Tibial nerve (tissue), 4 donors: ENCODE measurements at regions not wholly inside any gene's neighbourhood (a gene's known extent, or its start where the extent isn't known, plus 50 kb on each side); places are given as distances from the start of the nearest gene placed in this dataset.

Source experiments
- DNase-seq, 2 donors: peaks; one replicate each; pipeline ENCODE4 v3.0.0-alpha.2; 2019; ENCODE audit warnings: low spot score in 2 of 2
- H3K27ac ChIP-seq, 4 donors: fragments of 200-600 bp; sonication (generic) in 3 of 4; one replicate each; pipeline ENCODE4 v1.5.1; 2017 to 2019; ENCODE audit warnings: mild to moderate bottlenecking in 1 of 4
- H3K27me3 ChIP-seq, 2 donors: fragments of 200-600 bp; sonication (generic) in 1 of 2; one replicate each; pipeline versions ENCODE4 v1.5.1 to v1.6.0; 2017 to 2019
- H3K36me3 ChIP-seq, 3 donors: fragments of 200-600 bp; sonication (generic); one replicate each; pipeline ENCODE4 v1.5.1; 2018 to 2019
- H3K4me1 ChIP-seq, 4 donors: fragments of 200-600 bp; sonication (generic) in 3 of 4; one replicate each; pipeline ENCODE4 v1.5.1; 2017 to 2019
- H3K4me3 ChIP-seq, 4 donors: fragments of 200-600 bp; sonication (generic) in 3 of 4; one replicate each; pipeline ENCODE4 v1.5.1; 2017 to 2019; ENCODE audit warnings: mild to moderate bottlenecking in 1 of 4, moderate library complexity in 1 of 4
- H3K9me3 ChIP-seq, 4 donors: fragments of 200-600 bp; sonication (generic) in 3 of 4; one replicate each; pipeline ENCODE4 v1.5.1; 2017 to 2019
- EP300 ChIP-seq, 2 donors: sonication (generic); formaldehyde crosslinking; IDR thresholded peaks; one replicate each; pipeline ENCODE4 v1.6.1; 2017; ENCODE audit warnings: antibody characterized with exemption in 2 of 2, mild to moderate bottlenecking in 1 of 2
- POLR2A ChIP-seq, 2 donors: fragments of 450-650 bp; IDR thresholded peaks; one replicate each; pipeline ENCODE4 v1.6.1; 2017; ENCODE audit warnings: antibody characterized with exemption in 2 of 2, mild to moderate bottlenecking in 2 of 2, moderate library complexity in 2 of 2
- WGBS, 2 donors: methylation state at CpG; one replicate each; pipeline ENCODE4 v1.1.5; 2018; 5-methylcytosine and 5-hydroxymethylcytosine counted together
- TF ChIP-seq, protein P1 (sequence below), 5 experiments: fragments of 200-600 bp in 3 of 5; fragments of 450-650 bp in 2 of 5; sonication (generic) in 3 of 5; IDR thresholded peaks; one replicate each; pipeline ENCODE4 v1.5.1; 2016 to 2019; ENCODE audit warnings: antibody characterized with exemption in 5 of 5, mild to moderate bottlenecking in 3 of 5, moderate library complexity in 2 of 5

DNA sequence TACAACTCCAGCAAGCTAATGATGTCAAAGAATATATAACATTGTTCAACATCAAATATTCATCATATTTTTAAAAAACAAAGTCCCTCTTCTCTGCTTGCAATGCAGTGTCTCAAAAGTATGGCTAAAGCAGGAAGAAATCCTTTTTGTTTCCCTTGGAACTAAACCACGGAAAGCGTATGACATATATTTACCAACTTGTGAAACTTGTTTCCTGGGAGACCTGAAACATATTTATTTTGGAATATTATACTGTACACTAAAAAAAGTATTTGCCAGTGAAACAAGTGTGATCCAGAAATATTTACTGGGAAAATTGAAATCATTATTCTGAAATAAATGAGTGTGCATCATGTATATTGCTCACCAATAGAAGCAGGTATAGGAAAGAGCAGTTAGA lies 156.0 kb upstream of the ANKRD50 start:
- DNase-seq, result no peak
- H3K36me3 ChIP-seq, result no peaks in the 10 kb centered on the region
- no peaks in the 10 kb centered on the region for H3K27me3 ChIP-seq
- no peak overlapping the region for H3K4me3 ChIP-seq
- TF ChIP-seq POLR2A (IDR thresholded peaks at IDR 0.05) (no peak), EP300 (IDR thresholded peaks at IDR 0.05) (no peak)
- TF ChIP-seq, protein P1, sequence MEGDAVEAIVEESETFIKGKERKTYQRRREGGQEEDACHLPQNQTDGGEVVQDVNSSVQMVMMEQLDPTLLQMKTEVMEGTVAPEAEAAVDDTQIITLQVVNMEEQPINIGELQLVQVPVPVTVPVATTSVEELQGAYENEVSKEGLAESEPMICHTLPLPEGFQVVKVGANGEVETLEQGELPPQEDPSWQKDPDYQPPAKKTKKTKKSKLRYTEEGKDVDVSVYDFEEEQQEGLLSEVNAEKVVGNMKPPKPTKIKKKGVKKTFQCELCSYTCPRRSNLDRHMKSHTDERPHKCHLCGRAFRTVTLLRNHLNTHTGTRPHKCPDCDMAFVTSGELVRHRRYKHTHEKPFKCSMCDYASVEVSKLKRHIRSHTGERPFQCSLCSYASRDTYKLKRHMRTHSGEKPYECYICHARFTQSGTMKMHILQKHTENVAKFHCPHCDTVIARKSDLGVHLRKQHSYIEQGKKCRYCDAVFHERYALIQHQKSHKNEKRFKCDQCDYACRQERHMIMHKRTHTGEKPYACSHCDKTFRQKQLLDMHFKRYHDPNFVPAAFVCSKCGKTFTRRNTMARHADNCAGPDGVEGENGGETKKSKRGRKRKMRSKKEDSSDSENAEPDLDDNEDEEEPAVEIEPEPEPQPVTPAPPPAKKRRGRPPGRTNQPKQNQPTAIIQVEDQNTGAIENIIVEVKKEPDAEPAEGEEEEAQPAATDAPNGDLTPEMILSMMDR (IDR thresholded peaks at IDR 0.05), result no peak
- H3K9me3 ChIP-seq, result no peaks in the 10 kb centered on the region
- H3K4me1 ChIP-seq, result peaks cover 0 to 18% (median 0%) of the 10 kb centered on the region in 4 donors
- H3K27ac ChIP-seq, result no peak overlapping the region
- WGBS, 2 donors, result 40 to 45% methylated on average over 2 of the region's 2 CpGs

DNA sequence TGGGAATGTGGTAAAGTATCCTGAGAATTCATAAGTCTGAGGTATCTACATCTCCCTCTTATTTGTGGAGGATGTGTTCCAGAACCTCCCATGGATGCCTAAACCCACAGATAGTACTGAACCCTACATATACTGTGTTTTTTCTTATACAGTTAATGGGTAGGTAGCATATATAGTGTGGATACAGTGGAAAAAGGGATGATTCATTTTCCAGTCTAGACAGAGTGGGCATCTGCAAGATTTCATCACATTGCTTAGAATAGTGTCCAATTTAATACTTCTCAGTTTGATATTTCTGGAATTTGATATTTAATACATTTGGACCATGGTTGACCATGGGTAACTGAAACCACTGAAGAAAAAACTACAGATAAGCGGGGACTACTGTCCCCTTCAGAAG lies 155.0 kb upstream of the ANKRD50 start:
- DNase-seq, result no peak
- no peak overlapping the region for H3K4me3 ChIP-seq
- H3K27me3 ChIP-seq, result no peaks in the 10 kb centered on the region
- H3K36me3 ChIP-seq, result no peaks in the 10 kb centered on the region
- no peak overlapping the region for H3K27ac ChIP-seq
- H3K4me1 ChIP-seq, result peaks cover 0 to 21% (median 0%) of the 10 kb centered on the region in 4 donors
- no peaks in the 10 kb centered on the region for H3K9me3 ChIP-seq
- WGBS, 2 donors, result 96 to 100% methylated on average over 1 of the region's 1 CpG
- TF ChIP-seq EP300 (IDR thresholded peaks at IDR 0.05) (no peak), POLR2A (IDR thresholded peaks at IDR 0.05) (no peak)
- TF ChIP-seq, protein P1 (IDR thresholded peaks at IDR 0.05), result no peak

DNA sequence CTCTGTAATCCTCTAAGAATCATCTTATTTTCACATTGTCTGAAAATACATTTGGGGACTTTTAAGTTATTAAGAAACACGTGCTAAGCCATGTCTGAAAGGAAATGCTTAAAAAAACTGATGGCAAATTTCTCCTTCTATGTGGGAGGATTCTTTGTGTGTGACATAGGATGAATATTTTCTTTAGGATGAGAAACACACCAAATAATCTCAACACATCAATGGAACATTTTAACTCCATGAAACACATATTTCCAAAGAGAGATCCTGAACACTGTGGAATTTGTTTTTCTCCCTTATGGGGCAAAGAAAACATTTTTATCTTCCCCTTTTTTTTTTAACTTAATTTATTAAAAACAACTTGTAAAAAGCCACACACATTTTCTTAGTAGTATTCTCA lies 153.8 kb upstream of the ANKRD50 start:
- Histone ChIP-seq H3K4me3 (no peak overlapping the region), H3K27ac (no peak overlapping the region), H3K36me3 (no peaks in the 10 kb centered on the region), H3K4me1 (peaks cover 0 to 23% (median 0%) of the 10 kb centered on the region in 4 donors), H3K9me3 (no peaks in the 10 kb centered on the region), H3K27me3 (no peaks in the 10 kb centered on the region)
- TF ChIP-seq EP300 (IDR thresholded peaks at IDR 0.05) (no peak), POLR2A (IDR thresholded peaks at IDR 0.05) (no peak)
- TF ChIP-seq, protein P1 (IDR thresholded peaks at IDR 0.05), result no peak
- 27 to 43% methylated on average over 1 of the region's 1 CpG for WGBS, 2 donors
- no peak for DNase-seq

DNA sequence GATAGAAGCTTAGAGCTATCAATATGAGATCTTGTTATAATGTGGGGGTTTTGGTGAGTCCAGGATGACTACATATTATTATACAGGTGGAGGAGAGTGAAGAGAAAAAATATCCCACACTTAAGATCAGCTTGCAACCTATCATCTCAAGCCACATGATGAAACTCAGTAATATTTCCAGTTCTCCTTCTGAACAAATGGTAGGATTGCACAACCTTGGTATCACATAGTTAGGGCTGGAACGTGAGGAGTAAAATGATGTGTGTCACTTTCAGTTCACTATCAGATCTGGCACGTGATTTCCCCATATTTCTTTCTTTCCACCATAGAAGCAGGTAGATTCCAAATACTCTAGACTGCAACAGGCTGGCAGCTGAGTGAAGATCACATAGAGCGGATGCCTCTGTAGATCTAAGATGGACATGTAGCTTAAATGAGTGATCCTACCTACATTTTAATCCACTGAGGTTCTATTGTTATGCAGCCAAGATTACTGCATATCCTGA lies 150.6 kb upstream of the ANKRD50 start:
- Histone ChIP-seq H3K36me3 (no peaks in the 10 kb centered on the region), H3K27ac (no peak overlapping the region), H3K4me1 (peaks cover 0 to 6% (median 0%) of the 10 kb centered on the region in 4 donors), H3K9me3 (no peaks in the 10 kb centered on the region), H3K27me3 (no peaks in the 10 kb centered on the region), H3K4me3 (no peak overlapping the region)
- 84 to 94% methylated on average over 3 of the region's 3 CpGs for WGBS, 2 donors
- TF ChIP-seq POLR2A (IDR thresholded peaks at IDR 0.05) (no peak), EP300 (IDR thresholded peaks at IDR 0.05) (no peak)
- TF ChIP-seq, protein P1 (IDR thresholded peaks at IDR 0.05), result no peak
- DNase-seq, result no peak

DNA sequence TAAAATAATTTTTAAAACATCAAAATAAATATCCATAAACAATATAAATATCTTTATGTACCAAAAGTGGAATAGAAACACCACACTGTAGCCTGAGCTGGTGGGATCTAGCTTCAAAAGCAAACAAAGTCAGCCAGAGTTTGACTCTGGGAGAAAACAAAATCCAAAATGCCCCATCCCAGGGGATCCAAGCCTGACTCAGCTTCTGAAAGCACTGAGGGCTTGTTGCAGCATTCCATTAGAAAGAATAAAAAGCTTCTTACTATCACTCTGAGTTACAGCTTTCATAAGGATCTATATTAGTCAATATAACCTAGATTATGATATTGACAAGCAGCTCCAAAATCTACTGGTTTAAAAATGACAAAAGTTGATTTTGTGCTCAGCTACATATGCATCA lies 149.7 kb upstream of the ANKRD50 start:
- no peak for DNase-seq
- H3K27ac ChIP-seq, result no peak overlapping the region
- no peaks in the 10 kb centered on the region for H3K36me3 ChIP-seq
- H3K4me3 ChIP-seq, result no peak overlapping the region
- peaks cover 0 to 4% (median 0%) of the 10 kb centered on the region in 4 donors for H3K4me1 ChIP-seq
- no peak for TF ChIP-seq POLR2A (IDR thresholded peaks at IDR 0.05)
- TF ChIP-seq, protein P1 (IDR thresholded peaks at IDR 0.05), result no peak
- no peak for TF ChIP-seq EP300 (IDR thresholded peaks at IDR 0.05)
- no peaks in the 10 kb centered on the region for H3K27me3 ChIP-seq
- no peaks in the 10 kb centered on the region for H3K9me3 ChIP-seq
